H4 (cell line): ENCODE measurements at regions not wholly inside any gene's neighbourhood (a gene's known extent, or its start where the extent isn't known, plus 50 kb on each side); places are given as distances from the start of the nearest gene placed in this dataset.
A peak's percentile ranks its signal among the peaks of the same experiment; 100 is the strongest.

Experiments used
- DNase-seq: peaks from one replicate; pipeline ENCODE4 v3.0.0-alpha.2; 2015; ENCODE audit warnings: low spot score

- DNase-seq: no peak
These were observed 441.9 kb downstream of the ZIC1 start for GRCh38 chr3:147851062-147851461.

DNA sequence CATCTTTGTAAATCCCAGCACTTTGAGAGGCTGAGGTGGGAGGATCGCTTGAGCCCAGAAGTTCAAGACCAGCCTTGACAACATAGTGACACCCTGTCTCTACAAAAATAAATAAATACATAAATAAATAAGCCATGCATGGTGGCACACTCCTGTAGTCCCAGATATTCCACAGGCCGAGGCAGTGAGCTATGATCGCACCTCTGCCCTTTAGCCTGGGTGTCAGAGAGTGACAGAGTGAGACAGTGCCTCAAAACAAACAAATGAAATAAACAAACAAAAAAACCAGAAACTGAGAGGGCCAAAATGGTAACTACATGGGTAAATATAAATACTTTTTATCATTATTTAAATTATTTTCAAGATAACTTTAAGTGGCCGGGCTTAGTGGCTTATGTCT is 445.4 kb downstream of the ZIC1 start:
- DNase-seq: no peak

GRCh38 chr3:147864754-147865354 is 455.7 kb downstream of the ZIC1 start:
- no peak for DNase-seq

GRCh38 chr3:147866561-147866960 is 457.4 kb downstream of the ZIC1 start:
- no peak for DNase-seq

DNA sequence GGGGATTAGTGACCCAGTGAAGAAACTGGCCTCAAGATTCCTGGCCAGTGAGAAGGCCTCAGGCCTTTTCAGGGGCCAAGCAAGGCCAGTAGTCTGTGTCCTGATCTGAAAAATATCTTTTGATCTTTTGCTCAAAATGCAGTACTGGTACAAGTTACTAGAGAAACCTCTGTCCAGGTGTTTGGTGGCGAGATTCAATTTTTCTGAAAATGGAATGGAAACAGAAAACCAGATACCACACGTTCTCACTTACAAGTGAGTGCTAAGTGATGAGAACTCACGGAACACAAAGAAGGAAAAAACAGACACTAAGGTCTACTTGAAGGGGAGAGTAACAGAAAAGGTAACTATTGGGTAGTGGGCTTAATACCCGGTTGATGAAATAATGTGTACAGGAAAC is 463.4 kb downstream of the ZIC1 start:
- no peak for DNase-seq

DNA sequence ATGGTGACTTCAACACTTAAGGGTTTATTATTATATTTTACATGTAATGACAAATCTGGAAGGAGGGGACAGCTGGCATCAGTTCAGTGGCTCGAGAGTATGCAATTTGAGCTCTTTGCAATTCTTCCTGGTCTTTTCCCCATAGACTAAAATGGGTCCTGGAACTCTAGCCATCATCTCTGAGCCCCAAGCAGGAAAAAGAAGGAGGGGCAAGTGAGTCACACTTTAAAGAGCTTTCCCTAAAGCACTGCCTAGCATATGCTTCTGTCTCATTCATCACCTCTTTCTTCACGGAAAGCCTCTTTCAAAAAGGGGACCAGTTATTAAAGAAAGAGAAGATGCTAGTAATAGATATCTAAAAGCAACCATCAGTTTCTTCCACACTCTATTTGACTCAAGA is 466.3 kb downstream of the ZIC1 start:
- DNase-seq: no peak

DNA sequence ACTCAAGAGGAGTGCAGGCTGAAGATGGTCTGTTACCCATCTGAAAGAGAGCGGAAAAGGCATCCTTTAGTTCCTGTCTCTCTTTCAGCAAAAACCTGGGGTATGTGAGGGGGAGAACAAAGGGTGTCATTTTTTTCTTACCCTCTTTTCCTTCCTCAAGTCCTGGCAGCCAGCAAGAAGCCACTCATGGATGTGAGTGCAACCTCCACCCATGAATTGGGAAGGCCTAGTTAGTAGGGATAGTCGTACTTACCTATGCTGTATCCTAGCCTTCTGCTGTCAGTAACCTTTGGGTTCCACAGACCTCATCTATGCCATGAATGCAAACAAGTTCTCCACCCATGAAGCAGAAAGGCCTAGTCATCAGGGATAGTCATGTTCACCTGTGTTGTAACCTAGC is 472.8 kb downstream of the ZIC1 start:
- no peak for DNase-seq

DNA sequence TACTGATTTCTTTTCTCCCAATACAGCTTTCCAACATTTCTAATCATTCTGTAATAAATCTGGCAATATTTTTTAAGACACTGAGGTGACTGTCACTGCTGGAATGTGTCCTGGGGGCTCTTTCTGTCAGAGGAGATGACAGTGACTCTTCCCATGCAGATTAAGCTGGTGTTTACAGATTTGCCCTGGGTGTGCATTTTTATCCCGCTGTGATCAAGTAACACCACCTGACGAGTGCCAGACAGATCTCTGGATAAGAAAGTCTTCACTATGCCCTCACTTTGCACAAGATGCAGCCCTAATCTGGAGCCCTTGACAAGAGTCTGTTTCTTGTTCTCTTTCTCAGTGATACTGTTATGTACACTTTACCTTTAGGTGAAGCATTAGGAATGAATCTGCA is 477.7 kb downstream of the ZIC1 start:
- no peak for DNase-seq

DNA sequence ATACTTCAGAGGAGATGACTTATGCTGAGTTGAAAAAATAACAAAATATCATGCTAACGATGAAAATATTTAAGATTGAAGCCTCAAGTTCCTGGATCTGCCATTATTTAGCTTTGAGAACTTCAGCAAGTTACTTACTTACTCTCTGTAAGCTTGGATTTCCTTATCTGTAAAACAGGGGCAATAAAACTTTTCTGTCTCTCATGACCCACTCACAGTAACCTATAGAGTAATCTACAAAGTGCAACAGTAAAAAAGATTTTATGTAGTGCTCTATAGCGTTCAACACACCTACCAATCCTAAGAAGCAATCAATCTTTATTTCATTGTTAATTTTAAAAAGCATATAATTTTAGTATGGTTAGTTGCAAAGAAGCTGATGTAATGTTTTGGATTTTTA is 478.6 kb downstream of the ZIC1 start:
- DNase-seq: no peak

DNA sequence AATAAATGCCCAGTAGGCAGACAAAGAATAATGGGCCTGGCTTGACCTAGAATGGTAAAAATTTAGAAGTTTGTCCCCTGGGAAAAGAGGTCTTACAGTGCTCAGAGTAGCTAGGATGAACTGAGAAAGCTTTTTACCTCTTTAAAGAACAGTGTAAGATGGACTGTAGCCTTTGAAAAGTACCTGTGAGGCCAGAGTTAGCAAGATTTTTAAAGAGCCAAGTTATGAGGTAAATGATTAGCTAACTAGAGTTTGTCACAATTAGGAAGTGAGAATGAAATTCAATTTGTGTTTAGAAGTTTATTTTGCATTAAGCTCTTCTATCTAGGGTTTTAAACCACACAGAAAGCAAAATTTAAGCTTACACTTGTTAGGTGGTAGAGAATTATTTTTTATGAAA is 480.9 kb downstream of the ZIC1 start:
- DNase-seq: no peak

DNA sequence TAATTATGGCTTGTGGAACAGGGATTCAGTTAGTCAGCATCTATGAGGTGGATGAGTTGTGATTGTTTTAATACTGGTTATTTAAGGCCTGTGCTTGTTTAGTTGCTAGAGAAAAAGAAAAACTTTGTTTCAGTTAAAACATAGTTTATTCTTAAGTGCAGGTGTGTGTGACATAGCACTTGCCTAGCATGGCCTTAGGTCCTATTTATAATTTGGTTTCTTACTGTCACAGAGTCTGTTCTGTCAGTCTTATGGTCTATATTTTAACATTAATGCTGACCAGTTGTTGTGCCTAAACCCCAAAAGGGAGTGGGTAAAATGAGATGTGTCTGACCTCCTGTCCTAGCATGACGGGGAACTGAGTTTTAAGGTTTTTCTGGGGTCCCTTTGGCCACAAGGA is 486.3 kb downstream of the ZIC1 start:
- no peak for DNase-seq

DNA sequence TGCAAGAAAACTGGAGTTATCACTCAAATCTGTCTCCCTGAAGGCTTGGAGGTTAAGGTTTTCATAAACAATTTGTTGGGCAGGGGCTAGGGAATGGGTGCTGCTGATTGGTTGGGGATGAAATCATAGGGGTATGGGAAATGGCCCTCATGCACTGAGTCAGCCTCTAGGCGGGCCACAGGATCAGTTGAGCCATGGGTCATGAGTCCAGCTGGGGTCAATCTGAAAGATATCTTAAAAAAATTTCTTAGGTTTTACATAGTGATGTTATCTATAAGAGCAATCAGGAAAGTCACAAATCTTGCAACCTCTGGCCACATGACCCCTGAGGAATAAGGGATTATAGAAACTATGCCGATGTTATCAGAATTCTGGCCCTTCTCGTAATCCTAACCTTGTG is 491.7 kb downstream of the ZIC1 start:
- no peak for DNase-seq

DNA sequence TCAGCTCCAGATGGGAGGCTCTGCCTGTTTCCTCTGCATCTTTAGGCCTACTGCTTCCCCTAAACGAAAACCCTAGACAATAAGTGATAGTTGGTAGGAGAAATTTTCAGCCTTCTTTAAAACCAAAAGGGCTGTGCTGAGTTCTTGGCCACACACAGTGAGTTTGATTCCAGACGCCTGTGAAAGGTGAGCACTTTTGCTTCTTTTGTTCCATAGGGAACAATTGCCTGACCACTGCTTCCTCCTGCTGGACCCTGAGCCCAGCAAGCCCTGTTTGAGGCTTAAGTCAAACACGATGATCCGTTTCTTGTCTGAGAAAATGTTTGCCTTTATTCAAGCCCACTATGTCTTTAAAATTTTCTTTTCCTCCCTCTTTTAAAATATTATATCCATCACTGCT is 493.9 kb downstream of the ZIC1 start:
- DNase-seq: no peak

GRCh38 chr3:147904421-147904820 is 495.3 kb downstream of the ZIC1 start:
- DNase-seq: no peak

DNA sequence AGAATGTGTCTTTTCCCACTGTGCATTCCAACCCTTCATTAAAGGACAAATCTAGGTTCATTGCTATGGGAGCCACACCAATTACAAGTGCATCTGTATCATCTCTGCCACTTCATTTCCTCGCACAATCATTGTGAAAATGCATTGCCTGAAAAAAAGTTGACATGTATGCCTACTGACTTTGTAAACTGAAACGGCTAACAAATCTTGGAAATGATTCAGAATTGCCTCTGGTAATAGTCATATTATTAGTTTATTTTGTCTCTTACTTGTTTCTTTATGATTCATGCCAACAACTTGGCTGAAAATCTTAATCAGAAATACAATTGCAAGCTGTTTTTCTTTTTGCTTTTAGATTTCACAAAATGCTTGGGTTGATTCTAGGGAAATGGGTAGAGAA is 497.1 kb downstream of the ZIC1 start:
- DNase-seq: no peak

DNA sequence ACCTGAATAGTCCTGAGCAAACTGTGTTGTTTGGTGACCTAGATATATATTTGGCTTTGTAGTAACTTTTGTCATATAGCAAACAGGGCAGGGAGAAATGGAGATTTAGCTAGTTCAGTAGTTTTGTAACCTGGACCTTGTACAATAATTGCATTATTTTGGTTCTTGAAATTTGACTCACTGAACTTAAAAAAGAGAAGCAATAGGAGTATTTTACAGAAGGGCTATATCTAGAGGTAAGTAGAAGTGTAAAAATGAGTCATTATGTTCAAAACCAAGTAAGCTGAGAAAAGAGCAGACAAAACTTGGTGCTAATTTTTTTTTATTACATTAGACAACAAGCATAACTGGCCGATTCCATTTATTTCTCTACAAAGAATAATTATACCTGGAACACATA is 505.4 kb downstream of the ZIC1 start:
- DNase-seq: no peak

- DNase-seq: peak; percentile 15
These were observed 505.9 kb downstream of the ZIC1 start for GRCh38 chr3:147915057-147915456.

DNA sequence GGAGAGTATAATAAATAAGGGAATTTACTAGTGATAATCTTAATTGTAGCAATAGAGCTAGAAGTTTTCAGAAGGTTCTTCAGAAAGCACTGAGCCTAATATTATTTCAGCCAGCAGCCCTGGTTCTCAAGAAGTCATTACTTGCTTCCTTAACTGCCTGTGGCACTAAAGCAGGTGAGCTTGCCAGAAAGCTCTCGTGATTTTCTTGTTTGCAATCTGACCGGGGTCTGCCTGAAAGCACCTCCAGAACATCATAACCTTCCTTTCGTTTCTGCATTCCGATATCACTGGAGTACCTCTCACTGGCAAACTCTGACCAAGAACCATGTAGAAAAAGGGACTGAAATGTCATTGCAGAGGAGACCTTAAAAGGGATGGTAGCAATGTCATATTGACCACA is 510.3 kb downstream of the ZIC1 start:
- DNase-seq: no peak

DNA sequence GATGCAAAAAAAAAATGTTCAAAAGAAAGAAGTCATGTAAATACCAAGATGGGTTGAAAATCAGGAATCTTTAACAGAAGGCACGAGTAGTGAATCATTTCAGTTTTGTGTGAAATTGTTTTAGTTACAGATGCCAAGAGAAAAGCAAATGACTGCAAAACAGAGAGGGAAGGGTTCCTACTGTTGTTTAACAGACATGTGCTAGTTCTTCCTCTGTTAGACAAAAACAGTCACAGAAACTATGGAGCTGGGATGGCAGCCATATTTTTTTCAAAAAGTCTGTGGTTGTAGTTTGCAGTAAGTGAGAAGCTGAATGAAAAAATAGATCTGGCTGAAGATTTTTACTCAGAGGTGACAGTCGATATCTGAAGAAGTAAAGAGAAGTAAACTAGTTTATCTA is 511.9 kb downstream of the ZIC1 start:
- DNase-seq: no peak

- no peak for DNase-seq
These were observed 515.6 kb downstream of the ZIC1 start for GRCh38 chr3:147924755-147925154.

DNA sequence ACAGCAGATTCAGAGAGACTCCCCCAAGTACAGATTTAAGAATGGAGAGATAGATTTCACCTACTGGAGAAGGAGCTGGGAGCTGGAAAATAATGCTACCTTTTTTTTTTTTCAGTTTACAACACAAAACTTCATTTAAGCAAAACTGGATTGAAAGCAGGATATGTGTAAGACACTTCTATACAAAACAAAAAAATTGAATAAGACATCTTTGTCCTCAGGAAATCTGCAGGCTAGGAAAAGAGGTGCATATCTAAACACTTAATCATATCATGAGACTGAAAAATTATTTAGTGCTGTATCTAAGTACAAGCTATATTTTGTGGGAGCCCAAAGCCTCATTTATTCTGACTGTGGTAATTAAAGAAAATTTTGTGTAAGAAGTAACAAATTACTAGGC is 516.1 kb downstream of the ZIC1 start:
- no peak for DNase-seq

GRCh38 chr3:147930232-147930807 is 521.2 kb downstream of the ZIC1 start:
- DNase-seq: peak; percentile 72

- DNase-seq: no peak
These were observed 525.5 kb downstream of the ZIC1 start for GRCh38 chr3:147934451-147935180.

DNA sequence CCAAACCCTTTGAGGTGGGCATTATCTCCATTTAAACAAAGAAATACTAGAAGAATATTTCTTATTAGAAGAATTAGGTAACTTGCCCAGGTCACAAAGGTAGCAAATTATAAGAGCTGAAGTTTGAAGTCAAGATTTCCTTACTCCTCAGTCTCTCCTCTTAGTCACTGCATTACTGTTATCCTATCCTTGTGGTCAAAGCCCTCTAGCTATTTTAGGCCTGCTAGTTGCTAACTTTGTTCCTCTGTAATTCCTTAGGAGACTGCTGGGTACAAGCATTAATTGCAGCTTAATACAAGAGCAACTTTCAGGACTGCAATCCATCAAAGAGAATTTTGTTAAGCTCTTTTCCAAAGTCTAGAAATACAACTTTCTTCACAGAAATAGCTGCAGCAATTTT is 528.2 kb downstream of the ZIC1 start:
- DNase-seq: no peak
